Stimulated activated CD8-positive, alpha-beta memory T cell treated with anti-CD3 and anti-CD28 coated beads, Interleukin-12 subunit alpha, Interleukin-12 subunit beta, amount 100 ng/mL, for 1 hour (primary cell): ENCODE measurements at regions not wholly inside any gene's neighbourhood (a gene's known extent, or its start where the extent isn't known, plus 50 kb on each side); places are given as distances from the start of the nearest gene placed in this dataset.

Source experiments
- DNase-seq: peaks from one replicate; pipeline ENCODE4 v3.0.0-alpha.2; 2020; ENCODE audit warnings: low read depth

DNA sequence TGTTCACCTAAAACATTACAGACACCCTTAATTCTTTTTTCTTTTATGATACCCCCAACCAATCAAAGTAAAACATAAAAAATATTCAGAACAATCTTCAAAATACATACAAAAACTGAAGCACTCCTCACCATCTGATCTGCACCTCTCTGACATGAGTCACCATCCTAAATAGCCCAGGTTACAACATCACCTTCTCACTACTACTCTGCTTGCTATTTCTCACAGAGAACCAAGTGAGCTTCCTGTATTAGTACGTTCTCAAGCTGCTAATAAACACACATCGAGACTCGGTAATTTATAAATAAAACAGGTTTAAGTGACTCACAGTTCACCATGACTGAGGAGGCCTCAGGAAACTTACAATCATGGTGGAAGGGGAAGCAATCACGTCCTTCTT lies 183.5 kb downstream of the CBLN2 start:
- no peak for DNase-seq

DNA sequence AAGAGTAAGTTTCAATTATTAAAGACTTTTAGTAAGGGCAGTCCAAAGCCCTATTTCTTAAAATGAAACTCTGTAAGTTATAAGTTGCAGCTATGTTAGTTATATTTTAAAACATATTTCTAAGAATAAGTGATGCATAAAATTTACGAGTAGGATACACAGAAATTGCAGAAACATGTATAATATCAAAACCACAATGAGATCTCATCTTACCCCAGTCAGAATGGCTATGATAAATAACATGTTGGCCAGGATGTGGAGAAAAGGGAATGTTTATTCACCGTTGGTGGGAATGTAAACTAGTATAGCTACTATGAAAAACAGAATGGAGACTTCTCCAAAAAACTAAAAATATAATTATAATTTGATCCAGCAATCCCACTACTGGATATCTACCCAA lies 201.2 kb downstream of the CBLN2 start:
- DNase-seq = no peak

DNA sequence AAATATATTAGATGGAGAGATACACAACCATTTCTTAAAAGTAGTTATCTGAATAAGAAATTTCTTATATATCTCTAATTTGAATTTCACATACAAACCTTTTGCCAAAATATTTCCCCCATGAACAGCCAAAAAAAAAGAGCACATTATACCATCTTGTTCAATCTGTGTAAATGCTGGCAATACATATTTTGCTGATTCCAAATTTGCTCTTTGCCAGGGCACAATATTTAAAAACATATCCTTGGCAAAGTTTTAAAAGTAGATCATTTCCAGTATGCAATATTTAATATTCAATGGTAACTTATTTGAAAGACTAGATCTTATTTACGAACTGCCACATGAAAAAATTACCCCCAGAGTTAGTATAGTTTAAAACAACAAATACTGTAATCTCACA lies 204.2 kb downstream of the CBLN2 start:
- no peak for DNase-seq

DNA sequence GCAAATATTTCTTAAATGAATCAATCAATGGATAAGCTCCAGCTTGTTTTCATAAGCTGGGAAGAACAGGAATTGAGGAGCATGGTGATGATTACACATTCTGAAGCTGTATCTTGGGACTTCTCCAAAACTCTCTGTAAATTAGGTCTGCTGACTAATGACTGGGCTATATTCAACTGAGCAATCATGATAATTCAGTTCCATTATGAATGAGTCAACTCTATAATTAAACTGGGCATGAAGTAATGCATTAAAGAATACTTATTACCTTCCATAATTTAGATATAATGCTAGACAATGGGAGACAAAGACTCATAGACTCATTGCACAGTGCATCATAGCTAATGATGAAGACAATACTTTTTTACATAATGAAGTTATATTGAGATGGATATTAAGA lies 207.4 kb downstream of the CBLN2 start:
- no peak for DNase-seq

DNA sequence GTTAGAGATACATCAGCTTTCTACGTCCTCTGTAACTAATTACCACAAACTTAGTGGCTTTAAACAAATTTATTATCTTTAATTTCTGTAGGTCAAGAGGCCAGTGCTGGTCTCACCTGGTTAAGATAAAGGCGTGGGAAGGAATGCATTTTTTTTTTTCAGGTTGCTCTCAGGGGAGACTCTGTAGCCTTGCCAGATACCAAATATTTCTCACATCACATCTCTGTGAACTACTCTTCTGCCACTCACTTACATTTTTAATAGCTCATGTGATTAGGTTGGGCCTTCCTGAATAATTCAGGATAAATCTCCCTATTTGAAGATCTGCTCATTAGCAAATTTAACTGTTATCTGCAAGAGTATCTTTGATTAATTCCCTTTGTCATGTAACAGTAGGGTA lies 214.6 kb downstream of the CBLN2 start:
- DNase-seq = no peak

DNA sequence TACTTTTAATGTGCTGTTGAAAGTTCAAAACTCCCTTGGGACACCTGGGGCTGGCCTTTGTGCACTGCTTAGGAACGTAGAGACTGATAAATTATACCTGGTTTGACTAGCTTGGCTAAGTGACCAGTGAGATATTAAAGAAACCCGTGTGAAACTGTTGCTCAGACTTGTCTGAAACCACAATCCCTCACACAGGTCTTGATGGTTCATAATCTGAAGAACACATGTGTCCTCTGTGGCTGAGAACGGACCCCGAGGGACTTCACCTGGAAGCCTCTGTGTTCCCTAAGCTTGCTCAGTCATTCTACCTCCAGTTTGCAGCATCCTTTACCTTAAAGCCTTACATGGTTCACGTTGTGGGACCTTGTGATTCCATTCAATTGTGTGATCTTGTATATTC lies 218.8 kb downstream of the CBLN2 start:
- no peak for DNase-seq

DNA sequence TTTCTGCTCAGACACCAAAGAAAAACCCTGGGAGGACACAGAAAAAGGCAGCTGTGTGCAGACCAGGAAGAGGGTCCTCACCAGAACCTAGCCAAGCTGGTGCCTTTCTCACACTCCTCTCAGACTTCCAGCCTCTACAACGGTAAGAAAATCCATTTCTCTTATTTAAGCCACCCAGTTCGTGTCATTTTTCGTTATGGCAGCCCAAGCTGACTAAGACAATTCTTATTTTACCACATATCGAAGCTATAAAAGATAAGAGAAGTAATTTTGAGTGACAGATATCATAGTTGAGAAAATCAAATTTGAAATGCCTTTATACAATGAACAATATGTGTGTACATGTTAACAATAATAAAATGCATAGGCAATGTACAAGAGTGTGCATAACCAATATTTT lies 219.5 kb downstream of the CBLN2 start:
- DNase-seq = no peak

DNA sequence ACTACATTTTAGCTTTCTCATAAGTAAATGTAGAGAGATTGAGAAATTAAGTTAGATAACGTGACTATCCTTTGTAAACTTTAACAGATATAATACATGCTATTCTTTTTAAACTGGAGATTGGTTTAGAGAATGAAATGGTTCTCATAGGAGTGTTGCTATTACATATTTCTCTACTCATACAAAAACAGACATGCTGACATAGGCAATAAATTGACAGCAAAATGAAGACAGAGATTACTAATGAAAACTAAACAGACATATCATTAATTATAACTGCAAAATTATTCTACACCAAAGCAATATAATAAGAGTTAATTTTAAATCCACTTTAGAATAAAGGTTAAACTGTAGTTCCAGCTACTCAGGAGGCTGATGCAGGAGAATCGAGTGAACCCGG lies 227.6 kb downstream of the CBLN2 start:
- DNase-seq = no peak

DNA sequence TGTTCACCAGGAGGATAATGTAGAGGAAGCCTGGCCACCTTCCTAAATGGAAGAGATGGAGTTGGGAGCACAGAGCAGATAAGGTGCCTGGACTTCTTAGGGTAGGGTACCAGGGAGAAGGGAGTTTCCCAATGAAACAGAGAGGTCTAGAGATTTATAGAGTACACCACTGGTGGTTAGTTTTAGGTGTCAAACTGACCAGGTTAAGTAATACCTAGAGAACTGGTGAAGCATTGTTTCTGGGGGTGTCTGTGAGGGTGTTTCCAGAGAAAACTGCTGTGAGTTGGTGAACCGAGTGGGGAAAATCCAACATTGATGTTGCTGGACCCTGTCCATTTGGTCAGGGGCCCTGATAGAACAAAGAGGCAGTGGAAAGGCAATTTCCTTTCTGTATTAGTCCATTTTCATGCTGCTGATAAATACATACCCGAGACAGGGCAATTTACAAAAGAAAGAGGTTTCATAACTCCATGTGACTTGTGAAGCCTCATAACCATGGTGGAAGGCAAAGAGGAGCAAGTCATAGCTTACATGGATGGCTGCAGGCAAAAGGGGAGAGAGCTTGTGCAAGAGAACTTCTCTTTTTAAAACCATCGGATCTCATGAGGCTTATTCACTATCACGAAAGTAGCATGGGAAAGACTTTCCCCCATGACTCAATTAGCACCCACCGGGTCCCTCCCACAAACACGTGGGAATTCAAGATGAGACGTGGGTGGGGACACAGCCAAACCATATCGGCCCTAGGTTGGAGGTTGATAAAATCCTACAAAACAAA lies 260.8 kb downstream of the CBLN2 start:
- DNase-seq = no peak

DNA sequence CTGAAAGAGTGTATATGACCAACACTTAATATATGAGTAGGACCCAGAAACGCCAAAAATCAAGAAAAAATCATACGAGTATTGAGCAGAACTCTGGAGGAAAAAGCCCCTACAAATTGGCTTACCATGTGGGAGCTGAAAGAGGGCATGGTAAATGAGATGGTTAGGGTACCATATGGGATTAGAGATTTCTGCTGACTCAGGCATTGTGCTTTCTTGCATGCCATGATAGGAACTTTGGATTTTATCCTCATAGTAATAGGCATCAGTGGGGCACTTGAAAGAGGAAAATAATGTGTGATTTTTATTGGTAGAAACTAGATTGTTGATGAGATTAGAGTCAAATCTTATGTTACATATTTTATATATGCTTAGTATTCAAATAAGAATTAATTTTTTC lies 271.1 kb downstream of the CBLN2 start:
- DNase-seq = no peak

DNA sequence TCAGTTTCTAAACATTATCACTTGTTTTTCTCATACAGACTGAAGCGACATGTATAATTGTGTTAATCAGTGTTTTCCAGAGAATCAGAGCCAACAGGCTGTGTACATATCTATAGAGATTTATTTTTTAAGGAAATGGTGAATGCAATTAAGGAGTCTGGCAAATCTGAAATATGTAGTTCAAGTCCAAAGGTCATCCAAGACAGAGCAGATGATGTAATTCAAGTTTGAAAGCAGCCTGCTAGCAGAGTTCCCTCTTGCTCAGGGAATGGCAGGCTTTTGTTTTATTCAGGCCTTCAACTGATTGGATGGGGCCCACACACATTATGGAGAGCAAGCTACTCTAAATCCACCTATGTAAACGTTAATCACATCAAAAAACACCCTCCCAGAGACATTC lies 282.6 kb downstream of the CBLN2 start:
- DNase-seq = no peak

DNA sequence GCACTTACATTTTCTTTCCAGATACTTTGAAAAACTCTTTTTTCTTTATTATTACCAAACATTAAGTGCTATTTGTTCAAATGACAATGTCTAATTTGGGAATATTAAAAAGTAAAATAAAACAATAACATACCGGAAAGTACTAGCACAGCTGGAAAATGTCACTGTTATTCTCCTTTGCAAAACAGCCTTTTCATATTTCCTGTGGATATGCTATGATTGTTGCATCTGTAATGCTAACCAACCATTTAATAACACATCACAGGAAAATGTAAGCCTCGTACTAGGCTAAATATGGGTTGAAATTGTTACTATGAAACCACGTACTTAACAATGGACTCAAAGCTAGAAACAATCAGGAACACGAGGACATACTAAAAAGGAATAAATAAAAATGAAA lies 298.1 kb downstream of the CBLN2 start:
- no peak for DNase-seq

DNA sequence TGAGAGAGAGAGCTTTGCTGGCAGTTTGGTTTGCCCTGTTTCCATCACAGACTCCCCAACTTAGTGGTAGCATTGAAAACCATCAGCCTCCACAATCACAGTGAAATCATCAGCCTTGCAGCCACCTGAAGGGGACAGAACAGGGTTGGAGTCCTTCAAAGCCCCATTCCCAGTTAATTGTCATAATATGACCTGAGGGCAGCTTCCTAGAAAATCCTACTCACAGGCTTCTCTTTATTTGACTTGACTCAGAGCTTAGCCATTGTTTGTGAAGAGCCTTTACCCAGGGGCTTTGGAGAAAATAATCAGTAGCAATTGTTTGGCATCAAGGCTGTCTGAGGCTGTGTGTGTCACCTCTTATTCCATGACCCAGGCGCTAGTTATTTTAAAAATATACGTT lies 308.7 kb downstream of the CBLN2 start:
- no peak for DNase-seq

DNA sequence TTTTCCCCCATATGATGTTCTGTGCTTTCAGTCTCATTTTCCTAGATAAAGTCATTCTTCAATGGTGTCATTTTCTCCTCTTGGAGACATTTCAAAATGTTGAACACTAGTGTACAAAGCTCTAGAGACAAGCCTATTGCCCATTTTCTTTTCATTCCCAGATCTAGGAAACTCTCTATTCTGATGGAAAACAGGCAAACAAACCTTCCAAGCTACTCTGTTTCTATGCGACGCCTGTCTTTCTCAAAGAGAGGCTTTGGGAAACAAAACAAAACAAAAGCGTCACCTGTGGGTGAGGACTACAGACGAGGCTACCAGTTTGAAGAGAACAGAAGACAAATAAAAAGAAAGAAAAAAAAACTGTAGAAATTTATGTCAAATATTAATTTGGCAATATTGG lies 311.0 kb downstream of the CBLN2 start:
- no peak for DNase-seq

DNA sequence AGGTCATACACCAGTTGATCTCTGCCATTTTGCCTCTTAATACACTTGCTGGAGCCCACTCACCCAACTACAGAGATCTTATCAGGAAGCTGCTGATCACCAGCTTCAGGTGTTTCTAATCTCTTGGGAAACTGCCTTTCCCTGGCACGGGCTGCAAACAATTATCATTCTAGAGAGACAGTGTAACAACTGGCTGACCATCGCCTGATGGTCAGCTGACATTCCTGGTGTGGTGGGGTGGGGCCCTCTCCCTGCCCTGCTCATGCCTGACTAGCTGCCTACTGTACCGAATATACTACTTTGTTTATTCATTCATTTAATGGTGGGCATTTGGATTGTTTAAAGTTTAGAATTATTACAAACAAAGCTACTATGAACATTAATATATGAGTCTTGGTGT lies 311.5 kb downstream of the CBLN2 start:
- DNase-seq = no peak

DNA sequence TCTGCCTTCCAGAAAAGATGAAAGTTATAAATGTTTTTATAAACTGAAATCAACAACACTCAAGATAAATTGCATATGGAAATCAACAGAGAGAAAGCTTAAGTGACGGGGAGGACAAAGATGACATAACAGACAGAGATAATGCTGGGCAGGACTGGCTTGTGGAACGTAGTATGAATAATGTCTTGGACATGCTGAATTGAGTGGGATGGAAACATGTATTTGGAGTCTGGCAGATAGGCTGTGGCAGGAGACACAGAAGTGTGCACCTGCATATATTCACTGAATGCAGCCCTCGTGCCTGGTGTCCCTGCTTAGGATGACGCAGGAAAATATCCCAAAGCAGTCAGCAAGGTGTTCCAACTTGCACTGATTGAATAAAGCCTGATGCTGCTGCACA lies 318.2 kb downstream of the CBLN2 start:
- DNase-seq = no peak

DNA sequence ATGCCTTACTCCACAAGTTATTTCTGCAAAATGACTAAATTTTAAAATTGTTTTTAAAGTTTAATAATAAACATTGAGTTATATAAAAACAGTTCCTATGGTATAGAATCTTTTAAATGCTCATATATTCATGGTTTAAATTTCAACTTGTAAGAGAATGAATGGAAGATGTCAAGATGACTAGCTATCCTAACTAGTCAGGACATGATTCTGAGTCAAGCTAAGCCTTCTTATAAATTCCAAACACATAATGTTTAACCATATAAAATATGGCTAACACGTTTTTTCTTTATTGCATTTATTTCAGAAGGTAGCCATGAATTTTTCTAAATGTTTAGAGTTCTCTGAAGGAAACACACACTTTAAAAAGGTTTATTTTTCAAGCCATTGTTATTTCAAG lies 320.4 kb downstream of the CBLN2 start:
- DNase-seq = no peak

DNA sequence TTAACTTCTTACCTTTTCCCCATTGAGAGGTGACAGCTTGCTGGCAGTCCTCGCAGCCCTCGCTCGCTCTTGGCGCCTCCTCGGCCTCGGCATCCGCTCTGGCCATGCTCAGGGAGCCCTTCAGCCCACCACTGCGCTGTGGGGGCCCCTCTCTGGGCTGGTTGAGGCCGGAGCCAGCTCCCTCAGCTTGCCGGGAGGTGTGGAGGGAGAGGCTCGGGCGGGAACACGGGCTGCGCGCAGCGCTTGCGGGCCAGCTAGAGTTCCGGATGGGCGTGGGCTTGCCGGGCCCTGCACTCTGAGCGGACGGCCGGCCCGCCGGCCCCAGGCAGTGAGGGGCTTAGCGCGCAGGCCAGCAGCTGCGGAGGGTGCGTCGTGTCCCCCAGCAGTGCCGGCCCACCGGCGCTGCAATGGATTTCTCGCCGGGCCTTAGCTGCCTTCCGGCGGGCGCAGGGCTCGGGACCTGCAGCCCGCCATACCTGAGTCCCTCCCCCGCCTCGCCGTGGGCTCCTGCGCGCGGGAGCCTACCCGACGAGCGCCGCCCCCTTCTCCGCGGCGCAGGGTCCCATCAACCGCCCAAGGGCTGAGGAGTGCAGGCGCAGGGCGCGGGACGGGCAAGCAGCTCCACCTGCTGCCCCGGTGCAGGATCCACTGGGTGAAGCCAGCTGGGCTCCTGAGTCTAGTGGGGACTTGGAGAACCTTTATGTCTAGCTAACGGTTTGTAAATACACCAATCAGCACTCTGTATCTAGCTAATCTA lies 335.0 kb downstream of the CBLN2 start:
- DNase-seq = no peak

DNA sequence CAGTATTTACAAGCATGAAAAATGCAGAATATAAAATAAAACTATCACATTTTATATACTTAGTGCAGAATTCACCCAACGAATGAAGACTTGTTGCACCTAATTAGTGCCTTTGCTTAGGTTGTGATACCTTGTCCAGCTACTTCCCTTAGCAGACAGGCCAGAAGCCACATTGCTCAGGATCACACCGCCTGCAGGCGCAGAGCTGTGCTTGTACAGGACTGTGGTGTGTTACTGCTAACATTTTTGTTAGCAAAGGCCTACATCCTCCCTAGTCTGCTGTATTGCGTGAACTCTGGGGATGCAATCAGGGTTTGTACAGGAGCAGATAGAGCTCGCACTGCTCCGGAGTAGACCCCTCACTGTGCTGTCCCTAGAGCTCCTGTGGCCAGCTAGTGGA lies 336.9 kb downstream of the CBLN2 start:
- DNase-seq = no peak

DNA sequence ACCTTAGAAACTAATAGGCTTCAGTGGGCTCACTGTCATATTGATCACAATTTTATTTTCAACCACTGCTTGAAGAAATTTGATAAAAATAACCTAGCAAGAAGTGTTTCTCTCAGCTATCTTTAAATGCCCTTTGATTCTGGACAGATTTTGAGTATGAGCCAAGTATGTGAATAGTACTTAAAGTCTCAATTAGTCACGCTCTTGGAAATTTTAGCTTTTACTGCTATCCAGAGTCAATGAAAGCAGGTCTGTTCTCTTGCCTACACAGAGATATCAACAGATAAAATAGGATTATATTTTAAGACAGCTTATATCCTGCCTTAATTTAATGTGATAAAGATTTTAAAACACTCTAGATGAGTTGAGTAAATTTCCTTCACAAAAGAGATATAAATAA lies 337.3 kb downstream of the CBLN2 start:
- DNase-seq = no peak

DNA sequence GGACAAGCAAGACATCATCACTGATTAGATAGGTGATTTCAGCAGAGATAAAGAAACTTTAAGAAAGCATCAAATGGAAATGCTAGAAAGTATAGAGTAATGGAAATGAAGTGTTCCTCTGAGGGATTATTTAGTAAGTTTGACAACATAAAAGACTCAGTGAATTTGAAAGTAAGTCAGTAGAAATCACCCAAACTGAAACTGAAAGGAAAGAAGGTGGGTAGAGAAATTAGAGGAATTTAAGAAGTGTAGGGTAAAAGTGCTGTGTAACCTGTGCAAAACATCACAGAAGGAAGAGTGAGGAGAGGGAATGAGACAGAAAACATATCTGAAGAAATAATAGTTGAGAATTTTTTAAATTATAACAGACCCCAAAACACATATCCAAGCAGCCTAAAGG lies 343.1 kb downstream of the CBLN2 start:
- DNase-seq = no peak

DNA sequence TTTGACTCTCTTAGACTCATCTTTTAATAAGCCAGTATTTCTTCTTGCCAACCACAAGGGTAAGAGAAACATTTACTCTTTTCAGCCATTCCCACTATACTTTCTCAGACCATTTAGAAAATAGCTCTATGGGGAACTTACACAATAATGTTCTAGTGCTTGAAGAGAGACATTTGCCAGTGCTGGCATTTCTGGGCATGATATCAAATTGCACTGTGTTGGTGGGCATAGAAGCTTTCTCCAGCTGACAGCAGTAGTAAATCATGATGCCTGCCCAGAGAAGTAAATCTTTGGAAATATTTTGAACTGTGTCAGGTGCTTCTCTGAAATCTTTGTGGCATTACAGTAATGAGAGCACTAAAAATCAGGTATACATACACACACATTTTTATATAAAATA lies 346.6 kb downstream of the CBLN2 start:
- DNase-seq = no peak

DNA sequence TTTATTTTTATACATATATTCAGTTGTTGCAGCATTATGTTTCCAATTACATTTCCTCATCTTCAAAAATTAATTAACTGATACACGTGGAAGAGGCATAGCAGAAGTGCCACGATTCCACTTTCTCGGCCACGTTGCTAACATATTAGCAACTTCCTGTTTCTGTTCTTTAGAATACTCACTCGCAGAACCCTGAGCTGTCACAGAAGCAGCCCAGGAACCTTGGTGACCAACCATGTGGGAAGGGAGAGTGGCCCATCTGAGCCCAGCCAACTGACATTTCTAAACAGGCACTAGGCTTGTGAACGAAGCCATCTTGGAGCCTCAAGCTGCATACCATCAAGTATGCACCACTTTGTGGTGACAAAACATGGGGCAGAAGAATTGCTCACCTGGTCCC lies 350.1 kb downstream of the CBLN2 start:
- DNase-seq = no peak

DNA sequence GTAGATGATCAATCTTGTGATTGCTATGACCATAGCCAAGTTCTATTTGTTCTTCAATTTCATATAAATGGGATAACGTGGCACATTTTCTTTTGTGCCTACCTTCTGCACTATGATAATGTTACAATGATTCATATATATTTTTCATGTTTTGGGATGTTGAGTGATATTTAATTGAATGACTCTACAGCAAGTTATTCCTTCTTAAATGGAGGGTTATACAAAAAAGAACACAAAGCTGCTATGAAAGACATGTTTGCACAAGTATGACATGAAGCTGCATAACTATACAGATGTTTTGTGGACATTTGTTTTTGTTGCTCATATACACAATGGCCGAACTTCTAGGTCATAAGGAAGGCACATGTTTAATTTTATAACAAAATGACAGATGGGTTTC lies 356.2 kb downstream of the CBLN2 start:
- DNase-seq = no peak
